ENCODE measurements at regions not wholly inside any gene's neighbourhood (a gene's known extent, or its start where the extent isn't known, plus 50 kb on each side); places are given as distances from the start of the nearest gene placed in this dataset.
"Not testable (repeated sequence)": the region's sequence is repeated elsewhere in the genome, so short reads cannot be mapped to it uniquely, and the experiment has no call there.

GRCh38 chr5:101205065-101205464, 302.0 kb upstream of the ST8SIA4 start:
- not testable (repeated sequence) for TF ChIP-seq CTCF, POLR2A, EP300 (IDR thresholded peaks at IDR 0.05)
